ENCODE measurements at regions not wholly inside any gene's neighbourhood (a gene's known extent, or its start where the extent isn't known, plus 50 kb on each side); places are given as distances from the start of the nearest gene placed in this dataset.

DNA sequence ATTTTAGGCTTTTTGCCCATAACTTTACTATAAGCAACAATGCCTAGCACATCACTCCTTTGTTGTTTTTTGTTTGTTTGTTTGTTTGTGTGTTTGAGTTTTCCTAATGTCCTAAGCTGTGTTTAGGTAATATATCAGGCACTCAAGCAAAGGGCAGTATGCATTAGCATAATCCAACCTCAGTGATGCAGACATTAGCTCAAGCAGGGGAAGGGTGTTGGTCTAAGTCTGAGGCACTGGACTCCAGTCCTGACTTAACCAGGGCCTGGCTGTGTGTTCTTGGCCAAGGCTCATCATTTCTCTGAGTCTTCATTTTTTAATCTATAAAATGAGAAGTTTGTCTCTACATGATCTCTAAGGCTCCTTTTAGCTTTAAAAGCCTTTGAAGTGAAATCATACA, 65.9 kb upstream of the RFC3 start:
- H3K27ac Mint-ChIP-seq = no peak overlapping the region
- no peak for TF ChIP-seq CTCF (IDR thresholded peaks at IDR 0.05)
- H3K27me3 Mint-ChIP-seq (ENCODE audit: insufficient read depth) = peaks cover 14% of the 10 kb centered on the region

DNA sequence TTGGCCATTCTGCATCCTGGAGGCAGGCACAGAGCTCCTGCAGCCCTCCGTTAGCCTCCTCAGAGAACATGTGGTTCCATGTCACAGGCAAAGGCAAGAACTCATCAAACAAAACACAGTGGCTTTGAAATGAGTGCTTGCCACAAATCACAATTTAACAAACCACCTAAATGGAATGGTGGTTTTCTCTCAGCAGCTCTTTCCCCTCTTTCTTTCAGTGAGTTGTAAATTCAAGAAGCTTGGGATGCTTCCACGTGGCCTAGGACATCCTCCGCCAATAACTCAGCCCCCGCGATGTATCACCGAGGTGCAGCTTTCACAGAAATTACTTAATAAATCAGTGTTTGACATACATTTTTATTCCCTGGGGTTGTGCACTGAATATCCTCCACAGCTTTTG, 65.4 kb upstream of the RFC3 start:
- Mint-ChIP-seq H3K36me3 (ENCODE audit: low read depth) (no peaks in the 10 kb centered on the region), H3K4me3 (no peak overlapping the region), H3K4me1 (ENCODE audit: low read depth) (peaks cover 6% of the 10 kb centered on the region; the same call in 1 of the 2 replicates), H3K27ac (no peak overlapping the region), H3K9me3 (no peaks in the 10 kb centered on the region), H3K27me3 (ENCODE audit: insufficient read depth) (peaks cover 14% of the 10 kb centered on the region)
- DNase-seq = no peak
- no peak for TF ChIP-seq CTCF (IDR thresholded peaks at IDR 0.05)

More for the DNA sequence above, 65.9 kb upstream of the RFC3 start:
- H3K36me3 Mint-ChIP-seq (ENCODE audit: low read depth) = no peaks in the 10 kb centered on the region
- no peak overlapping the region for H3K4me3 Mint-ChIP-seq
- DNase-seq = no peak
- H3K9me3 Mint-ChIP-seq = no peaks in the 10 kb centered on the region
- peaks cover 6% of the 10 kb centered on the region; the same call in 1 of the 2 replicates for H3K4me1 Mint-ChIP-seq (ENCODE audit: low read depth)

- peaks cover 4% of the 10 kb centered on the region; the same call in 1 of the 2 replicates for H3K4me1 Mint-ChIP-seq (ENCODE audit: low read depth)
Measured at GRCh38 chr13:33756929-33757328, 61.0 kb upstream of the RFC3 start.

DNA sequence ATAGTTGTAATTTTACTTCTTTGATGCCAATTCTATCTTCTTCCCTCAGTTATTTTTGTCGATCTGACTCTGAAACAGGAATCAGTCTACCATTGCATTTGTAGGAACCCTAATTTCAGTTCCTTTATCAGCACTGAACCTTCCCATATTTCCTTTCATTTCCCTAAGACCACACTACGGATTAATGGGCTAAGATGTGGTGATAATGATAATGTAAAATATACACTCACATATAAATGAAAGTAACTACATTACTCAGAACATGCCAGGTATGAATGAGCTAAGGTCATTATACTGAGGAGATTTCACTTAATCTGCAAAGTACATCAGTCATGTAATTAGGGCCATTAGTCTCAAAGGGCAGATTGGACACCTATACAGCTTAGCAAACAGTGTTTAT, 60.2 kb upstream of the RFC3 start:
- Mint-ChIP-seq H3K9me3 (no peaks in the 10 kb centered on the region), H3K4me1 (ENCODE audit: low read depth) (peaks cover 4% of the 10 kb centered on the region; the same call in 1 of the 2 replicates), H3K27ac (no peak overlapping the region), H3K36me3 (ENCODE audit: low read depth) (no peaks in the 10 kb centered on the region), H3K27me3 (ENCODE audit: insufficient read depth) (peaks cover 9% of the 10 kb centered on the region), H3K4me3 (no peak overlapping the region)
- no peak for DNase-seq
- TF ChIP-seq CTCF (IDR thresholded peaks at IDR 0.05) = no peak

More at GRCh38 chr13:33756929-33757328, 61.0 kb upstream of the RFC3 start:
- H3K4me3 Mint-ChIP-seq = no peak overlapping the region
- H3K9me3 Mint-ChIP-seq = no peaks in the 10 kb centered on the region
- peaks cover 12% of the 10 kb centered on the region for H3K27me3 Mint-ChIP-seq (ENCODE audit: insufficient read depth)
- no peak overlapping the region for H3K27ac Mint-ChIP-seq
- no peak for DNase-seq
- TF ChIP-seq CTCF (IDR thresholded peaks at IDR 0.05) = no peak
- H3K36me3 Mint-ChIP-seq (ENCODE audit: low read depth) = no peaks in the 10 kb centered on the region

DNA sequence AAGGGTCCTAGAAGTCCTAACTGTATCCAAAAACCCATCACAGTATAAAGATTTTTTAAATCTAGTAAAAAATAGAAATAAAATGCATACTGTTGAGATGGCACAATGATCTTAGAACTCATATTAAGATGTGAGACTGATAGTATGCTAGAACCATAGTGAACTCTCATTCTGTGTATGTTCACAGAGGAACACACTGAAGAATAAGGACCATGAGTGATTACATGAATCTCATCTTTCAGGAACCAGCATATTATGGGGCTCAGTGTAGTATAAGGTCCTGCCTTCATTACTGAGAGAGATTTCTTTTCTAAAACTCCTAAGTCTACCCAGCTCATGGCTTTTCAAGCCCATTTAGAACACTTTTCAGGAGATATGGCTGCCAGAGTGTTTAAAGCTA, 59.8 kb upstream of the RFC3 start:
- no peaks in the 10 kb centered on the region for H3K9me3 Mint-ChIP-seq
- TF ChIP-seq CTCF (IDR thresholded peaks at IDR 0.05) = no peak
- H3K27ac Mint-ChIP-seq = no peak overlapping the region
- no peaks in the 10 kb centered on the region for H3K36me3 Mint-ChIP-seq (ENCODE audit: low read depth)
- H3K27me3 Mint-ChIP-seq (ENCODE audit: insufficient read depth) = peaks cover 8% of the 10 kb centered on the region
- DNase-seq = no peak
- peaks cover 4% of the 10 kb centered on the region; the same call in 1 of the 2 replicates for H3K4me1 Mint-ChIP-seq (ENCODE audit: low read depth)
- no peak overlapping the region for H3K4me3 Mint-ChIP-seq

DNA sequence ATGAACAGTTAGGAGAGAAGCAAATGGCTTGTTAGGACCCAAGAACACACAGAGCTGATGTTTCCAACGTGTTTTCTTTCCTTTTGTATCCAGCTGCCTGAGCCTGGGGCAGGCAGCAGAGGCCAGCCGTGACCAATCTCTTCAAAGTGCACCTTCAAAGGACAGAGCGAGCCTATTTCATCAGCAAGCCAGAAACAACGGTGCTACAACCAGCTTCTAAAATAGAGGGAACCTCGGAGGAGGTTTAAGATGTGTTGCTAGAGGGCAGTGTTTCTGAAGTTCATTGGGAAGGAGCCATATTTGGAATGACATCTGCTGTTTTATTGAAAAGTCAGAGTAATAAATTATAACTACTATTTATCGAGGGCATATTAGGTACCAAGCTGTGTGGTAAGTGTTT, 56.2 kb upstream of the RFC3 start:
- DNase-seq = peak; percentile 17
- Mint-ChIP-seq H3K4me1 (ENCODE audit: low read depth) (peaks cover 4% of the 10 kb centered on the region; the same call in 1 of the 2 replicates), H3K36me3 (ENCODE audit: low read depth) (no peaks in the 10 kb centered on the region), H3K4me3 (no peak overlapping the region), H3K27ac (no peak overlapping the region), H3K27me3 (ENCODE audit: insufficient read depth) (peaks cover 4% of the 10 kb centered on the region), H3K9me3 (no peaks in the 10 kb centered on the region)
- peak; percentile 61 for TF ChIP-seq CTCF (IDR thresholded peaks at IDR 0.05)
